ENCODE measurements at regions not wholly inside any gene's neighbourhood (a gene's known extent, or its start where the extent isn't known, plus 50 kb on each side); places are given as distances from the start of the nearest gene placed in this dataset.

- TF ChIP-seq CTCF (IDR thresholded peaks at IDR 0.05 in 8 of 11, conservative IDR thresholded peaks at IDR 0.05 in 3 of 11) (no peak), POLR2A (IDR thresholded peaks at IDR 0.05) (no peak), POLR2AphosphoS5 (IDR thresholded peaks at IDR 0.05) (no peak)
These were observed 137.1 kb upstream of the SLC6A11 start for GRCh38 chr3:10678796-10679376.
